ENCODE measurements at regions not wholly inside any gene's neighbourhood (a gene's known extent, or its start where the extent isn't known, plus 50 kb on each side); places are given as distances from the start of the nearest gene placed in this dataset.

- no peak for DNase-seq (ENCODE audit: low read depth)
Measured at GRCh38 chr1:59058665-59059439, 238.0 kb upstream of the FGGY start.

- DNase-seq (ENCODE audit: low read depth): no peak
Measured at GRCh38 chr1:59061876-59062275, 235.0 kb upstream of the FGGY start.

DNA sequence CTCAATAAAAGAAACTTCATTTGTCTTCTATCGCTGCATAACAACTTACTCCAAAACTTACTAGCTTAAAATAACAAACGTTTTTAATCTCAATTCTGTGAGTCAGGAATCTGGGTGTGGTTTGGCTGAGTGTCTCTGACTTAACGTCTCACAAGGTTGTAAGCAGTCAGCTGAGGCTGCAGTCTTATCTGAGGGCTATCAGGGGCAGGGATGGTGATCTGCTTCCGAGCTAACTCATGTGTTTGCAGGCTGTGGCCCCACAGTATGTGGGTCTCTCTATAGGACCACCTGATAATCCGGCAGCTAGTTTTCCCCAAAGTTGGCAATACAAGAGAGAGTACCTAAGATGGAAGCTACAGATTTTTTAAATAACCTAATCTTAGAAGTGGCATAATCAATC is 234.2 kb upstream of the FGGY start:
- no peak for DNase-seq (ENCODE audit: low read depth)

DNA sequence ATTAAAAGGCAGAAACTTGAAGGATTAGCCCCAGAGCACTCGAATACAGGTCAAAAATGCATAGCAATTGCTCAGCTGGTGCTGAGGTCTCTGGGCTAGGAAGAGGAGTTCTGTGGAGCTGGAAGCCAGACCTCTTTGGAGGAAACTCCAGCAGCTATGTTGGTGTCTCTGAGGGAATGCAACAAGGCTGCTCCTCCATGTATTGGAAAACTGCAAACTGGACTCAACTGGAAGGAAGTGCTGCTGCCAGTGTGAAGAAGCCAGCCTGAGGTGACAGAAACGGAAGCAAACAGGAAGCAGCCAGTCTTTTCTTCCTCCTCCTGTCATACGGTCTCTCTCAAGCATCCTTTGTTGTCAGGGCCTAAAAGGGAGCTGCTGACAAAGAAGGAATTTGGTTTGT is 233.4 kb upstream of the FGGY start:
- DNase-seq (ENCODE audit: low read depth): no peak

GRCh38 chr1:59064592-59064991 is 232.3 kb upstream of the FGGY start:
- DNase-seq (ENCODE audit: low read depth): no peak

DNA sequence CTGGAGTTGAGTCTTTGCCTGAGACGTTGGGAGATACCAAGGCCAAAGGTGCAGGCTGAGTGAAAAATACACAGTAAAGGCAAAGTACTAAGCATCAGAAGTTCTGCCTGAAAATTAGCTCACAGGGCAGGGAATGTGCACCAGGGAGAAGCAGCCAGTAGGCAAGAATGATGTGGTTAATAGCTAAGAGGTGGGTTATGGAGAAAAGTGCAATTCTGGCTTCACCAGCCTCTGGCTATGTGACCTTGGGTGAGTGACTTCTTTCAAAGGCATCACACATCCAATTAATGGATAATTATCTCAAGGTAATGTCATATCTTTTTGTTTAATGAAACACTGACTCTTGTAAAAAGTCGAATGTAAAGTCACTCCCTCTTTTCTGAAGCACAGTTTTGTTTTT is 230.7 kb upstream of the FGGY start:
- no peak for DNase-seq (ENCODE audit: low read depth)

DNA sequence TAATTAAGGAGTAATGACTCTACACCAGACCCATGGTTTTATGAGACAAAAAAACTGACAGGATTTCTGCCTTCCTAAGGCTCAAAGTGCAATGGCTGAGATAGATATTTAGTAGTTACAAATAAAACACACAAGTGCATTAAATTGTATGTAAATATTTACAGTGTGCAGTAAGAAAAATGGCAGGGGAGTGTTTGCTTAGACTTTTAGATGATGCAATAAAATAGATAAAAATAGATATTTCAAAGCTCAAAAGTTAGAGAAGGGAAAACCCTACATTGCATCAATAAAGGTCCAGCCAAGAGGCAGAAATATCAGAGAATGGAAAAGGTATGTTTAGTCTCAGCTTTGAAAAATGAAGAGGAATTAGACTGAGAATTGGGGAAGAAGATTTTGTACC is 226.3 kb upstream of the FGGY start:
- no peak for DNase-seq (ENCODE audit: low read depth)

DNA sequence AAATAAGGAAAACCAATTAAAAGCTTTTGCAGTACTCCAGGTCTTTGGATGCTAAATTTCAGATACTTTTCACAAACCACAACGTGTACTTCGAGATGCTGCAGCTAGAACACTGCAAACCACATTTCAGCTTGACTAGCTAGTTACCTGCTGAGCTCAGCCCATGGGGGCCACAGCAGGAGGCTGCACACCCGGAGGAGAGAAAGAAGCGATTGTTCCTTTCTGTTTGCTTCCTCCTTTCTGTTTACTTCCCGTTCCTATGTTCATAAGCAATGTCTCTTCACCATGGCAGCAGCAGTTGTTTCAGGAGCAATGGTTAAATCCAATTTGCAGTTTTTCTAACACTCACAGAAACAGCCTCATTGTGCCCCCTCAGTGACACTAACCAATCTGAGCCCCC is 225.6 kb upstream of the FGGY start:
- no peak for DNase-seq (ENCODE audit: low read depth)

DNA sequence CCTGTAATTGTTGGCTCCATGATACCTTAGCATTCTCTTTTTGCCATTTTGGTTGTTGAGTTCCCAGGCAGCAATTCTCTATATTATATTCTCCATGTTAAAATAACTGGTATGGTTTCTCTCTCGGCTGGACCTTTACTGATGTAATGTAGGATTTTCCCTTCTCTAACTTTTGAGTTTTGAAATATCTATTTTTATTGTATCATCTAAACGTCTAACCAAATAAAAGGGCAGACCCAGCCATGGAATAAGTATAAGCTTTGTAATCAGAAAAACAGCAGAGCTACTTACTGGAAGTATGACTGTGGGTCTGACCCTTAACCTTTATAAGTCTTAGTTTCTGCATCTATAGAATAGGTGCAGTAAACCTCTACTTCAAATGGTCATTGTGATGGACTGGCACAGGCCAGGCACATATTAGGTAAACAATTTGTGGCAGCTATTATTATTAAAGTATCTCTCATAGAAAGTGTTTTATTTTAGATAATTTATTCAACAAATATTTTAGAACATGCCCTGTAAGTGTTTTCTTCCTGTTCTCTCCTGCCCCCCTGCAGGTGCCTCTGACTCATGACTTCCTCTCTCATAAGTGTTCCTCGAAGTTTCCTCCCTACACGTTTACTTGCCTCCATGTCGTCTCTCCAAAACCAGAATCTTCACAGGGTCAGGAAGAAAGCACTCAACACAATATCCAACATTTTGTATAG is 224.9 kb upstream of the FGGY start:
- DNase-seq (ENCODE audit: low read depth): no peak

DNA sequence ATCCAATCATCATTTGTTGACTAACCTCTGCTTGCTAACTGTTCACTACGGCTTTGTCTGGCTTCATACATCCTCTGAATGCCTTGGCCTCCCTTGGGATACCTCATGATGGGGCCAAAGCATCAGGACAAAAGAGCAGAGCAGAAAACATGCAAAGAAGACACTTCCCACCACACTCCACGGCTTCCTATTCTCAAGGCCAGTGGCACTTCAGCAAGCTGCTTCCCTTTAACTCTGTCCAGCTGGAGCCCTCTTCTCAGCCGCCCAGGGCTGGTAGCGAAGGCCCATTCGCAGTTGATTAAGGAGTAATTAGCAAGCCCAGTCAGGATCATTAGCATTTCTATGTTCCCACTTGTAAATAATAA is 224.3 kb upstream of the FGGY start:
- DNase-seq (ENCODE audit: low read depth): no peak

DNA sequence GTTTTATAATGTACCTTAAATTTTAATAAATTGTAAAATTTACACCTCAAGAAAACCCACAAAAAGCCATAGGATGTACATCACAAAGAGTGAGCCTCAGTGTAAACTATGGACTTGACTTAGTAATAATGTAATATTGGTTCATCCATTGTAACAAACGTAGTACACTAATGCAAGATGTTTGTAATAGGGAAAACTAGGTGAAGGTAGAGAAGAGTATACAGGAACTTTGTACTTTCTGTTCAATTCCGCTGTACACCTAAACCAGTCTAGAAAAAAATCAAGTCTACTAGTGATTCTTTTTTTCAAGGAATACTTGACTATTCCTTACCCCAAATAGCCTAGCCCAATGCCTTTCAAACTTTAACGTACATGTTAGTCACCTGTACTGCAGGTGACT is 222.3 kb upstream of the FGGY start:
- DNase-seq (ENCODE audit: low read depth): no peak

- DNase-seq (ENCODE audit: low read depth): no peak
Measured at GRCh38 chr1:59075021-59075420, 221.9 kb upstream of the FGGY start.

GRCh38 chr1:59076612-59077011 is 220.3 kb upstream of the FGGY start:
- DNase-seq (ENCODE audit: low read depth): no peak

DNA sequence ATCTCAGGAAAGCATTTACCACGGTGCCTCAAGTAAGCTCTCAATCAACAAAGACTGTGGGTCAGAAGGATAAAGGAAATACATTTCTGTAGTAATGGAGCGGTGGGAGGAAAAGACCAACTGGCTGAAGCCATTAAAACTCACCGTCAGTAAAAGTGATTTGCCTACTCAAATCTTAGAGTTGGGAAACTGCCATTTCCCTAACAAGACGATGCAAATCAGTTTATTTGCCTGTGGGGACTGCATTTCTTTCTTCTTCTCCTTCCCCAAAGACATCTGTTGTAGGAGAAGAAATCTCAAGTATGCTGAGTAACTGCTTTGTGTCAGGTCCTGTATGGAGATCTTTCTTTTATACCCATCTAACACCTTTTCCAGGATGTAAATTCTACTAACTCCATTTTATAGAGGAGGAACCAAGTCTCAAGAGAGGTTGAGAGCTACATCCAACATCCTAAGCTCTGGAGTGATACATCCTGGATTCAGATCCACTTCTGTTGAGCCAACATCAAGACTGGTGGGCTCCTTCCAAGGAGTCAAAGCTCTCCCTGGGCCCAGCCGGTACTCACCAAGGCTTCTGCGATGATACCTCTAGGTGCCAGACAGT is 219.3 kb upstream of the FGGY start:
- no peak for DNase-seq (ENCODE audit: low read depth)

DNA sequence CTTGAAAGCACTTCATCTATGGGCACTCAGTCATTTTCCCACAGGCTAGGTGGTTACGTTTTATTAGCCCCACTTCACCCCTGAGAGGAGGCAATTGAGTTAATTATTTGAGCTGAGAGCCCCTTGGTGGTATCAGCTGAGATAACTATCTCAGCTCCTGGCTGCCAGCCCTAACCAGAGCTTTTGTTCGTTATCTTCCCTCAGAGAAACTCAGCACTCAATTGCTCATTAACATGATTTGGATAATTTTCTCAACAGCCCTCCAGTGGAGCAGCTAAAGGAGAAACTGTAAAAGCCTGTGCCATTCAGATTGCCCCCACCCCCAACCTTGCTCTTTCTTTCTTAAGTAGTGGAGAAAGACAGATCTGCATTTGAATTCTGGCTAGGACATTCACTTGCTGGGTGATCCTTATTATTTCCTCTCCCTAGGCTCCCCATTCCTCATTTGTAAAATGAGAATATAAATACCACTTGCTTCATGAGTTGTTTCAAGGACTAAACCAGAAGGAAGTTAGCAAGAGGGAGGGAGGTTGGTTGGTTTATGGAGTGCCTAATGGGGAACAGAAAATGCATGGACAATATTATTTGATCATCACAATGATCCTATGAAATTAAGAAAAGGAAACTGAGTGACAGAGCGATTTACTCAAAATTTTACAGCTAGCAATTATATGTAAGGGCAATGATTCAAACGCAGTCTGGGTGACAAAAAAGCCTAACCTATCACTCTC is 218.7 kb upstream of the FGGY start:
- no peak for DNase-seq (ENCODE audit: low read depth)

DNA sequence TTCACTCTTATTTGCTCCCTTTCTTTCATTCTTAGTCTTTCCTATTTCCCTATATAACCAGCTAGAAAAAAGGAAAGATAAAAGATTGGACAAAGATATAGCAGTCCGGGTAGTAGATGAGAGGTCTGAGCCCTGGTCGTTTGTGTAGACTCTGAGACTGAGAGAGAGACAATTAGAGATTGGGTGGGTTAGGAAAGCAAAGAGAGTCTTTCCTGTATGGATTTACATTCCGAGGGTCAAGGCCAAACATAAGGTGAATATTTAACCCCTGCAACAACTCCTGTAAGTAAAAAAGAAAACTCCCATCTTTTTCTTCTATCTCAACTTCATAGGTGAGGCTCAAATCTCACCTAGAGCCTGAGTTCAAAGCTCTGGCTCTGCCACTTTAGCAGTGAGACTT is 218.0 kb upstream of the FGGY start:
- no peak for DNase-seq (ENCODE audit: low read depth)

- no peak for DNase-seq (ENCODE audit: low read depth)
Measured at GRCh38 chr1:59079434-59080140, 217.3 kb upstream of the FGGY start.

DNA sequence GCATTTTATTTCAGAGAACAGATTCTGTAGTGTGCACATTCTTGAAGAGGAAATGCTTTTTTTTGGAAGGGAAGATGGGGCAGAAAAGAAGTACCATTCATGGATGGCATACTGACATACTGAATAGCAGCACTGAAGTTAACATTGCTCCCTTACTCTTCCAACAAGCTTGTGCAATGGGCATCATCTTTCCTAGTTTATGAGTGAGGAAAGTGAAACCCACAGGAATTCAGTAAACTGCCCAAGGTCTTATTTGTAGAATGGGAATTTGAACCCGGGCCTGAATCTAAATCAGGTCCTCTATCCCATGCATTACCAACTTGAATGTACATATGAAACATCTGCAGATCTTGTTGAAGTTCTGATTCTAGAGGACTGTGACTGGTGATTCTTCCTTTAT is 215.7 kb upstream of the FGGY start:
- no peak for DNase-seq (ENCODE audit: low read depth)

GRCh38 chr1:59081795-59082194 is 215.1 kb upstream of the FGGY start:
- DNase-seq (ENCODE audit: low read depth): no peak

- no peak for DNase-seq (ENCODE audit: low read depth)
Measured at GRCh38 chr1:59083946-59084865, 212.7 kb upstream of the FGGY start.

DNA sequence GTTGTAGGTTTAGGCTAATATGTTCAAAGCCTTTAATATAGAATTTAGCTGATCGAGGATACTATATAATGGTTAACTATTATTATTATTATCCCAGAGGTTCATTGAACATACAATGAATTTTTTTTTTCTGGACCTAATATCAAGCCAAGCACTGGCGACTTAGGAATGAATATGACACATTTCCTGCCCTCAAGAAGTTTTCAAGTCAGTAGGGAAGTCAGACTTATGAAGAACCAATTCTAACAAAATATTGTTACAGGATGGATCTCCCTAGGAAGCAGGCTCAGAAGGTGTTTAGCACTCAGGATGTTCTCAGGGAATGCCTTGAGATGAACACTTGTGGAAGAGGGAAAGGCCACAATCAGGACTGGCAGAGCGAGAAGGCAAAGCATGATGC is 211.8 kb upstream of the FGGY start:
- no peak for DNase-seq (ENCODE audit: low read depth)

Measured in stimulated activated CD8-positive, alpha-beta memory T cell treated with anti-CD3 and anti-CD28 coated beads, Interleukin-4, amount 100 ng/mL, for 24 hours (primary cell).